CD4-positive, CD25-positive, alpha-beta regulatory T cell (primary cell): ENCODE measurements at regions not wholly inside any gene's neighbourhood (a gene's known extent, or its start where the extent isn't known, plus 50 kb on each side); places are given as distances from the start of the nearest gene placed in this dataset.

ENCODE experiments used
- ATAC-seq, 2 donors: fragments of 150-1000 bp; cut with Tn5 transposase; one replicate each; pipeline ENCODE4 v1.10.0; 2021; ENCODE audit warnings: low read depth in 2 of 2, moderate number of reproducible peaks in 2 of 2, moderate library complexity in 1 of 2
- DNase-seq, 3 donors: peaks; one replicate each; pipeline versions ENCODE4 v3.0.0 to v3.0.0-alpha.2; 2012 to 2022; ENCODE audit warnings: mixed read lengths in 1 of 3
- H3K27ac ChIP-seq: one replicate; pipeline ENCODE4 v1.7.0; 2013; ENCODE audit warnings: mild to moderate bottlenecking, low read length; ENCODE audit not compliant: insufficient read depth, poor library complexity, severe bottlenecking
- H3K27me3 ChIP-seq: one replicate; pipeline ENCODE4 v1.7.0; 2013; ENCODE audit warnings: low read length; ENCODE audit not compliant: control insufficient read depth, insufficient read depth
- H3K36me3 ChIP-seq: one replicate; pipeline ENCODE4 v1.7.0; 2013; ENCODE audit warnings: mild to moderate bottlenecking, low read length, moderate library complexity; ENCODE audit not compliant: control insufficient read depth, insufficient read depth
- H3K4me1 ChIP-seq: 2 replicates; pipeline ENCODE4 v1.7.0; 2013; ENCODE audit warnings: mild to moderate bottlenecking, low read length; ENCODE audit not compliant: insufficient read depth, control insufficient read depth, poor library complexity, severe bottlenecking
- H3K4me3 ChIP-seq: one replicate; pipeline ENCODE4 v1.7.0; 2013; ENCODE audit warnings: low read depth, mild to moderate bottlenecking, low read length, moderate library complexity
- H3K9me3 ChIP-seq, 2 experiments: 1 replicate in 1 of 2; 2 replicates in 1 of 2; pipeline ENCODE4 v1.7.0; 2013; ENCODE audit warnings: low read length in 2 of 2, mild to moderate bottlenecking in 1 of 2, moderate library complexity in 1 of 2; ENCODE audit not compliant: control insufficient read depth in 2 of 2
- H3K27ac Mint-ChIP-seq, 3 donors: one replicate each; pipeline ENCODE4 v1.8.0; 2020 to 2022; ENCODE audit warnings: mild to moderate bottlenecking in 3 of 3, mixed read lengths in 3 of 3, moderate library complexity in 2 of 3
- H3K27me3 Mint-ChIP-seq: one replicate; pipeline ENCODE4 v1.8.0; 2022; ENCODE audit warnings: mild to moderate bottlenecking, mixed read lengths
- H3K36me3 Mint-ChIP-seq: one replicate; pipeline ENCODE4 v1.8.0; 2020; ENCODE audit warnings: mixed read lengths
- H3K4me1 Mint-ChIP-seq, 4 donors: one replicate each; pipeline ENCODE4 v1.8.0; 2020 to 2022; ENCODE audit warnings: mixed read lengths in 4 of 4, mild to moderate bottlenecking in 1 of 4
- H3K4me3 Mint-ChIP-seq, 4 donors: one replicate each; pipeline ENCODE4 v1.8.0; 2020 to 2022; ENCODE audit warnings: mild to moderate bottlenecking in 4 of 4, mixed read lengths in 4 of 4, moderate library complexity in 3 of 4
- H3K9me3 Mint-ChIP-seq, 7 donors: one replicate each; pipeline ENCODE4 v1.8.0; 2020 to 2022; ENCODE audit warnings: mixed read lengths in 7 of 7, mild to moderate bottlenecking in 3 of 7, moderate library complexity in 2 of 7

DNA sequence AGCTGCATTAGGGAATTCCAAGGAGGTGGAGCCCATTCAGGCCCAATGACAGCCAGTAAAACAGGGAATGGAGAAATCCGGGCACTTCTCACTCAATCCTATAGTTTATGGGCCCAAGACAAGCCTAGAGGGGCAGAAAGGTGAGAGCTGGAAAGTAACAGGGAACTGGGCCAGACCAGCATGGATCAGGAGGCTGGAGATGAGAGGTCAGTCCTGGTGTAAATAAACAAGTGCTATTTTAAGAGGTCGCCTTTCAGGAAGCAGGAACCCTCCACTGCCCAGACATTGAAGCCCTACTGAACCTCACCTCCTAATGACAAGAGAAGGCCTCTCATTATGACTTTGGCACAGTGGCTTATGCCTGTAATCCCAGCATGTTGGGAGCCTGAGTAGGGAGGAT, 57.2 kb upstream of the TGM3 start:
- H3K27me3 Mint-ChIP-seq: peaks cover 4% of the 10 kb centered on the region
- no peaks in the 10 kb centered on the region for H3K4me1 ChIP-seq
- H3K36me3 ChIP-seq: no peaks in the 10 kb centered on the region
- peaks cover 0 to 2% (median 0%) of the 10 kb centered on the region in 7 donors for H3K9me3 Mint-ChIP-seq
- H3K27ac Mint-ChIP-seq: no peak overlapping the region
- H3K27me3 ChIP-seq: no peaks in the 10 kb centered on the region
- H3K4me3 ChIP-seq: no peak overlapping the region
- no peak for DNase-seq
- H3K27ac ChIP-seq: no peak overlapping the region
- H3K9me3 ChIP-seq: no peaks in the 10 kb centered on the region
- ATAC-seq: peak in 1 of 2 donors; percentile 14
- H3K4me1 Mint-ChIP-seq: no peaks in the 10 kb centered on the region
- H3K4me3 Mint-ChIP-seq: no peak overlapping the region
- no peaks in the 10 kb centered on the region for H3K36me3 Mint-ChIP-seq

- no peak overlapping the region for H3K27ac ChIP-seq
- no peak for ATAC-seq
- no peak overlapping the region for H3K27ac Mint-ChIP-seq
Measured at GRCh38 chr20:2240835-2241234, 55.0 kb upstream of the TGM3 start.

DNA sequence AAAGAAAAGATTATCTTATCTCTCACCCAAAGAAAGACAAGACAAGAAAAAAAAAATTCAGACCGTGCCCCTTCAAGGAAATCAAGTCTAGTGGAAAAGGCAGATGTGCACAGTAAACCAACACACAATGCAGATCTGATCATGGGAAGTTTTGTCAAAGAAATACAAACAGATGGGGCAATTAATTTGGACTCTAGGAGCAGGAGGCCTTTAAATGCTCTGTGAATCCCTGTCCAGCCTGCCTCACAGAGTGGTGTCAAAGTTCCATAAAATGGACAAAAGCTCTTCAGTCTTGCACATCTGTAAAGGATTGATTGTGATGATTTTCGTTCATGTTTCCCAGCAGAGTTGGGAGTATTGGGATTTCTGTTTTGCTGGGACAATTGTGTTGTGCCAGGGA, 53.1 kb upstream of the TGM3 start:
- H3K9me3 Mint-ChIP-seq: peaks cover 0 to 2% (median 0%) of the 10 kb centered on the region in 7 donors
- no peaks in the 10 kb centered on the region for H3K4me1 Mint-ChIP-seq
- Histone ChIP-seq H3K9me3 (no peaks in the 10 kb centered on the region), H3K4me1 (no peaks in the 10 kb centered on the region), H3K4me3 (no peak overlapping the region), H3K27ac (no peak overlapping the region), H3K36me3 (no peaks in the 10 kb centered on the region), H3K27me3 (no peaks in the 10 kb centered on the region)
- no peak overlapping the region for H3K4me3 Mint-ChIP-seq
- no peaks in the 10 kb centered on the region for H3K36me3 Mint-ChIP-seq
- DNase-seq (no peak), ATAC-seq (no peak)
- H3K27ac Mint-ChIP-seq: no peak overlapping the region
- peaks cover 5% of the 10 kb centered on the region for H3K27me3 Mint-ChIP-seq

More at GRCh38 chr20:2240835-2241234, 55.0 kb upstream of the TGM3 start:
- H3K9me3 ChIP-seq: no peaks in the 10 kb centered on the region
- Mint-ChIP-seq H3K36me3 (no peaks in the 10 kb centered on the region), H3K4me1 (no peaks in the 10 kb centered on the region), H3K9me3 (peaks cover 0 to 2% (median 0%) of the 10 kb centered on the region in 7 donors), H3K4me3 (no peak overlapping the region), H3K27me3 (no peaks in the 10 kb centered on the region)
- H3K36me3 ChIP-seq: no peaks in the 10 kb centered on the region
- no peaks in the 10 kb centered on the region for H3K4me1 ChIP-seq
- H3K27me3 ChIP-seq: no peaks in the 10 kb centered on the region
- DNase-seq: no peak
- no peak overlapping the region for H3K4me3 ChIP-seq

GRCh38 chr20:2244523-2244922, 51.3 kb upstream of the TGM3 start:
- Mint-ChIP-seq H3K36me3 (no peaks in the 10 kb centered on the region), H3K4me1 (no peaks in the 10 kb centered on the region), H3K27ac (no peak overlapping the region), H3K27me3 (peaks cover 14% of the 10 kb centered on the region), H3K4me3 (no peak overlapping the region), H3K9me3 (peaks cover 0 to 2% (median 0%) of the 10 kb centered on the region in 7 donors)
- Histone ChIP-seq H3K36me3 (no peaks in the 10 kb centered on the region), H3K4me1 (no peaks in the 10 kb centered on the region), H3K27ac (no peak overlapping the region), H3K4me3 (no peak overlapping the region), H3K27me3 (no peaks in the 10 kb centered on the region), H3K9me3 (no peaks in the 10 kb centered on the region)
- DNase-seq (no peak), ATAC-seq (no peak)

DNA sequence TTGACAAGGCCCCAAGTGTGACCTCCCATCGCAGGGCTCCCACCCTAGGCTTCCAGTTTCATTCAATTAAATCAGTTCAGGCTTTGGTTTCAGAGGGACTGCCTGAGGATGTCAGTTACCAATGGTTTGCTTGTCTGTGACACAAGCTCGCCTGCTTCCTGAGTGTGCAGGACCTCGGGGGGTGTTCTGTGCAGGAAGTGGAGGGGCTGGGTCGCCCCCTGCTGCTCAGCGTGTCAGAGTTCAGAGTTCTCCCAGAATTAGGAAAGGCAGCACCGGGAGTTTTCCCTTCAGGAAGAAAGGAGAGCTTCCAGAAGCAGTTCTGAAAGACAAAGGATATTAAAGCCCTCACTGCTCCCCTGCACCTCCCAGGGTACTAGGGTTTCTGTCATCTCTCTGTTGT, 50.8 kb upstream of the TGM3 start:
- no peak overlapping the region for H3K4me3 Mint-ChIP-seq
- no peak overlapping the region for H3K27ac Mint-ChIP-seq
- no peaks in the 10 kb centered on the region for H3K36me3 Mint-ChIP-seq
- Histone ChIP-seq H3K9me3 (no peaks in the 10 kb centered on the region), H3K36me3 (no peaks in the 10 kb centered on the region), H3K4me1 (no peaks in the 10 kb centered on the region), H3K4me3 (no peak overlapping the region), H3K27me3 (no peaks in the 10 kb centered on the region), H3K27ac (no peak overlapping the region)
- H3K27me3 Mint-ChIP-seq: peaks cover 17% of the 10 kb centered on the region
- ATAC-seq (no peak), DNase-seq (no peak)
- H3K9me3 Mint-ChIP-seq: peaks cover 0 to 2% (median 0%) of the 10 kb centered on the region in 7 donors
- H3K4me1 Mint-ChIP-seq: no peaks in the 10 kb centered on the region

DNA sequence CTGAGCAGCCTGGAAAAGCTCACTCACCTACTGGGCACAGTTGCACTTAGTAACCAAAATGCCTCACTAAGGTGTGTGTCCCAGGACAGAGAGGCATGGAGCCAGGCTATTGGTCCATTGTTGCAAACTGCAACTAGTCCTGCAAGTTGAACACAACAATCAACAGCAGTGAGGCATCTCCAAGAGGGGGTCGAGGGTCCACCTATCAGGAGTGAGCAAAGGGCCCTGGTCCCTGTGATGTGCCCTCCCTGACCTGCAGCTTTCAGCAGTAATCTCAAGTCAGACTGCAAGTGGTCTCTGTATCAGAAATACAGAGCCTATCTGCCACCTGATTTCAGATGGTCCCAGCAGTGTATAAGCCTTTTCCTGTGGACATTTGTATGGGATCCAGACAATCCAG, 50.2 kb upstream of the TGM3 start:
- Mint-ChIP-seq H3K27me3 (peaks cover 17% of the 10 kb centered on the region), H3K36me3 (no peaks in the 10 kb centered on the region), H3K27ac (no peak overlapping the region), H3K9me3 (peaks cover 0 to 2% (median 0%) of the 10 kb centered on the region in 7 donors), H3K4me1 (no peaks in the 10 kb centered on the region), H3K4me3 (no peak overlapping the region)
- Histone ChIP-seq H3K9me3 (no peaks in the 10 kb centered on the region), H3K27ac (no peak overlapping the region), H3K4me3 (no peak overlapping the region), H3K4me1 (no peaks in the 10 kb centered on the region), H3K36me3 (no peaks in the 10 kb centered on the region), H3K27me3 (no peaks in the 10 kb centered on the region)
- ATAC-seq (no peak), DNase-seq (no peak)
